Keratinocyte (primary cell): ENCODE measurements at regions not wholly inside any gene's neighbourhood (a gene's known extent, or its start where the extent isn't known, plus 50 kb on each side); places are given as distances from the start of the nearest gene placed in this dataset.

Experiments
- DNase-seq: peaks from one replicate; pipeline ENCODE4 v3.0.0-alpha.2; 2011; ENCODE audit warnings: low read depth, missing footprints, low spot score
- FAIRE-seq: peaks from 2 replicates; lab custom pipeline; 2011; peaks lifted over from hg19 to GRCh38; lab: Jason Lieb, UNC
- H2AFZ ChIP-seq: 2 replicates; pipeline ENCODE4 v1.6.0; 2012; ENCODE audit warnings: low read length, control low read depth, inconsistent platforms; ENCODE audit not compliant: control insufficient read depth
- H3K27ac ChIP-seq: 2 replicates; pipeline ENCODE4 v1.5.1; 2011; ENCODE audit warnings: low read length; ENCODE audit not compliant: control insufficient read depth, insufficient read depth
- H3K27me3 ChIP-seq: 3 replicates; pipeline ENCODE4 v1.6.0; 2011; ENCODE audit warnings: low read length; ENCODE audit not compliant: control insufficient read depth, insufficient read depth; ENCODE audit errors: extremely low read depth
- H3K36me3 ChIP-seq, 2 experiments: 2 replicates in 1 of 2; 3 replicates in 1 of 2; pipeline ENCODE4 v1.5.1; 2011; ENCODE audit warnings: low read length in 2 of 2, mild to moderate bottlenecking in 1 of 2; ENCODE audit not compliant: control insufficient read depth in 2 of 2, insufficient read depth in 2 of 2; ENCODE audit errors: extremely low read depth in 1 of 2
- H3K4me1 ChIP-seq: 3 replicates; pipeline ENCODE4 v1.5.1; 2011; ENCODE audit warnings: low read length; ENCODE audit not compliant: control insufficient read depth, insufficient read depth; ENCODE audit errors: extremely low read depth
- H3K4me2 ChIP-seq: 3 replicates; pipeline ENCODE4 v1.6.0; 2011; ENCODE audit warnings: low read depth, low read length; ENCODE audit not compliant: control insufficient read depth, insufficient read depth; ENCODE audit errors: extremely low read depth
- H3K4me3 ChIP-seq, 3 experiments: fragments of 200-600 bp in 1 of 3; sonication (generic) in 1 of 3; 2 replicates in 2 of 3; 3 replicates in 1 of 3; pipeline ENCODE4 v1.5.1; 2011 to 2016; ENCODE audit warnings: low read length in 3 of 3, mild to moderate bottlenecking in 3 of 3, control low read depth in 2 of 3, inconsistent platforms in 1 of 3, low read depth in 1 of 3, mixed read lengths in 1 of 3, mixed run types in 1 of 3, moderate library complexity in 1 of 3; ENCODE audit not compliant: control insufficient read depth in 2 of 3, insufficient read depth in 2 of 3; ENCODE audit errors: extremely low read depth in 1 of 3
- H3K79me2 ChIP-seq: 2 replicates; pipeline ENCODE4 v1.6.0; 2012; ENCODE audit warnings: low read length; ENCODE audit not compliant: control insufficient read depth, insufficient read depth
- H3K9ac ChIP-seq: 3 replicates; pipeline ENCODE4 v1.6.0; 2011; ENCODE audit warnings: low read length; ENCODE audit not compliant: control insufficient read depth, insufficient read depth; ENCODE audit errors: extremely low read depth
- H3K9me1 ChIP-seq: 3 replicates; pipeline ENCODE4 v1.6.0; 2011; ENCODE audit warnings: low read length; ENCODE audit not compliant: control insufficient read depth, insufficient read depth; ENCODE audit errors: extremely low read depth
- H3K9me3 ChIP-seq: 2 replicates; pipeline ENCODE4 v1.5.1; 2012; ENCODE audit warnings: low read depth, low read length; ENCODE audit not compliant: control insufficient read depth
- H4K20me1 ChIP-seq: 3 replicates; pipeline ENCODE4 v1.6.0; 2011; ENCODE audit warnings: low read length; ENCODE audit not compliant: control insufficient read depth, insufficient read depth; ENCODE audit errors: extremely low read depth
- EZH2 ChIP-seq: IDR thresholded peaks from one replicate; pipeline ENCODE4 v1.6.1; 2012; ENCODE audit warnings: inconsistent platforms, mild to moderate bottlenecking, low read length, moderate library complexity
- dilution Hi-C: fragments of 300-500 bp; cut with MboI; formaldehyde crosslinking; loops from one replicate; pipeline ENCODE4 v1.7.0; 2020; ENCODE audit warnings: low sequenced_read_pairs; ENCODE audit not compliant: extremely low pct_ligation_motif_present
- TF ChIP-seq, protein P1 (sequence below), 3 experiments: IDR thresholded peaks in 1 of 3; conservative IDR thresholded peaks in 1 of 3; optimal IDR thresholded peaks in 1 of 3; 2 replicates in 2 of 3; 3 replicates in 1 of 3; pipeline versions ENCODE3 to v1.5.1; 2011; ENCODE audit warnings: low read length in 3 of 3, mild to moderate bottlenecking in 3 of 3, moderate library complexity in 2 of 3, control low read depth in 1 of 3, inconsistent platforms in 1 of 3; ENCODE audit not compliant: insufficient read depth in 2 of 3; ENCODE audit errors: extremely low read depth in 1 of 3

DNA sequence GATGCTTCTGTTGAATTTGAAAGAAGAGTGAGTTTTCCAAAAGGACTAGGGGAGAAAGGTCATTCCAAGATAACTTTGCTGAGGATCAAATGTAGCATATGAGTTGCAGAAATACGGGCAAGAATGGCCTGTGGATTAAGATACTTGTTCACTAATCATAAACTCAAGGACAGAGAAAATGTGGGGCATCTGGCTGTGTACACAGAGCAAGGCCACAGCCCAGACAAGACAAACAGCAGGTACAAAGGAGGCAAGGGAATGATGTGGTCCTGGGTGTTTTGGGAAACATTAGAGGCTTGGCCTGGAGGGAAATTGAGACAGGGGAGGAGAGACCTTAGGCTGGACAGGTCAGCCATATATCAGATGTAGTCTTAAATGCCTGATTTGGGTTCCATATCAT lies 254.8 kb downstream of the TTC32 start:
- dilution Hi-C loops = no loop called here
- H4K20me1 ChIP-seq = no peaks in the 10 kb centered on the region
- no peaks in the 10 kb centered on the region for H3K27me3 ChIP-seq
- H3K4me3 ChIP-seq = no peak overlapping the region
- H3K79me2 ChIP-seq = no peaks in the 10 kb centered on the region
- no peaks in the 10 kb centered on the region for H3K9me1 ChIP-seq
- no peaks in the 10 kb centered on the region for H3K36me3 ChIP-seq
- H3K4me1 ChIP-seq = peaks cover 29% of the 10 kb centered on the region
- H2AFZ ChIP-seq = no peak overlapping the region
- FAIRE-seq = no peak
- no peak overlapping the region for H3K9ac ChIP-seq
- no peaks in the 10 kb centered on the region for H3K9me3 ChIP-seq
- H3K4me2 ChIP-seq = no peak overlapping the region
- no peak for TF ChIP-seq EZH2
- TF ChIP-seq, protein P1, sequence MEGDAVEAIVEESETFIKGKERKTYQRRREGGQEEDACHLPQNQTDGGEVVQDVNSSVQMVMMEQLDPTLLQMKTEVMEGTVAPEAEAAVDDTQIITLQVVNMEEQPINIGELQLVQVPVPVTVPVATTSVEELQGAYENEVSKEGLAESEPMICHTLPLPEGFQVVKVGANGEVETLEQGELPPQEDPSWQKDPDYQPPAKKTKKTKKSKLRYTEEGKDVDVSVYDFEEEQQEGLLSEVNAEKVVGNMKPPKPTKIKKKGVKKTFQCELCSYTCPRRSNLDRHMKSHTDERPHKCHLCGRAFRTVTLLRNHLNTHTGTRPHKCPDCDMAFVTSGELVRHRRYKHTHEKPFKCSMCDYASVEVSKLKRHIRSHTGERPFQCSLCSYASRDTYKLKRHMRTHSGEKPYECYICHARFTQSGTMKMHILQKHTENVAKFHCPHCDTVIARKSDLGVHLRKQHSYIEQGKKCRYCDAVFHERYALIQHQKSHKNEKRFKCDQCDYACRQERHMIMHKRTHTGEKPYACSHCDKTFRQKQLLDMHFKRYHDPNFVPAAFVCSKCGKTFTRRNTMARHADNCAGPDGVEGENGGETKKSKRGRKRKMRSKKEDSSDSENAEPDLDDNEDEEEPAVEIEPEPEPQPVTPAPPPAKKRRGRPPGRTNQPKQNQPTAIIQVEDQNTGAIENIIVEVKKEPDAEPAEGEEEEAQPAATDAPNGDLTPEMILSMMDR (optimal IDR thresholded peaks at IDR 0.05 in 1 of 3, IDR thresholded peaks at IDR 0.05 in 1 of 3, conservative IDR thresholded peaks at IDR 0.05 in 1 of 3; ENCODE audit: extremely low read depth in 1 of 3, insufficient read depth in 2 of 3, low read length in 3 of 3) = no peak
- no peak for DNase-seq
- H3K27ac ChIP-seq = no peak overlapping the region

DNA sequence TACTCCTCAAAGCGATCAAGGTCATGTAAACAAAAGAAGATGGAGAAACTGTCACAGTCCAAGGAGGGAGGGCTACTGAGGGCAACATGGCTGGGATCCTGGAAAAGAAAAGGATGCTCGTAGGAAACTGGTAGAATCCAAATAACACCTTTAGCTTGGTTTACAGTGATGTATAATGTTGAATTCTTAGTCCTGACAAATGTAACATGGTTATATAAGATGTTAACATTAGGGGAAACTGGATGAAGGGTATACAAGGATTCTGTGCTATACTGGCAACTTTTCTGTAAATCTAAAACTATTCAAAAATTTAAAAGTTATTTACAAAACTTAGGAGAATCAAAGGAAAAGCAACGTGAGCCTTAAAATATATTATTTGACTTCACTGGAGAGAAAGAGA lies 257.0 kb downstream of the TTC32 start:
- H3K4me1 ChIP-seq = peaks cover 18% of the 10 kb centered on the region
- dilution Hi-C loops = no loop called here
- H3K9me1 ChIP-seq = no peaks in the 10 kb centered on the region
- H3K9ac ChIP-seq = no peak overlapping the region
- H2AFZ ChIP-seq = no peak overlapping the region
- H3K79me2 ChIP-seq = no peaks in the 10 kb centered on the region
- no peaks in the 10 kb centered on the region for H4K20me1 ChIP-seq
- no peaks in the 10 kb centered on the region for H3K36me3 ChIP-seq
- FAIRE-seq (no peak), DNase-seq (no peak)
- H3K27ac ChIP-seq = no peak overlapping the region
- no peaks in the 10 kb centered on the region for H3K9me3 ChIP-seq
- TF ChIP-seq EZH2 = no peak
- TF ChIP-seq, protein P1 (optimal IDR thresholded peaks at IDR 0.05 in 1 of 3, IDR thresholded peaks at IDR 0.05 in 1 of 3, conservative IDR thresholded peaks at IDR 0.05 in 1 of 3; ENCODE audit: extremely low read depth in 1 of 3, insufficient read depth in 2 of 3, low read length in 3 of 3) = no peak
- H3K4me3 ChIP-seq = no peak overlapping the region
- H3K4me2 ChIP-seq = no peak overlapping the region
- no peaks in the 10 kb centered on the region for H3K27me3 ChIP-seq
